ENCODE measurements at regions not wholly inside any gene's neighbourhood (a gene's known extent, or its start where the extent isn't known, plus 50 kb on each side); places are given as distances from the start of the nearest gene placed in this dataset.

- no peaks in the 10 kb centered on the region for H3K9me3 Mint-ChIP-seq
- H3K36me3 Mint-ChIP-seq (ENCODE audit: low read depth), result no peaks in the 10 kb centered on the region
- no peak for TF ChIP-seq CTCF (conservative IDR thresholded peaks at IDR 0.05)
- H3K27ac Mint-ChIP-seq, result no peak overlapping the region
- H3K4me1 Mint-ChIP-seq, result no peaks in the 10 kb centered on the region
- H3K27me3 Mint-ChIP-seq (ENCODE audit: insufficient read depth), result no peaks in the 10 kb centered on the region
- Histone ChIP-seq H3K27ac (ENCODE audit: low read depth, low read length) (no peak overlapping the region), H3K4me3 (ENCODE audit: low read length) (no peak overlapping the region), H3K9ac (ENCODE audit: extremely low read depth, low read length, poor library complexity, severe bottlenecking) (no peak overlapping the region), H3K4me1 (ENCODE audit: control insufficient read depth, insufficient read depth, low read length) (no peaks in the 10 kb centered on the region), H3K9me3 (ENCODE audit: control insufficient read depth, low read length) (no peaks in the 10 kb centered on the region), H3K36me3 (ENCODE audit: control insufficient read depth, insufficient read depth, low read length) (no peaks in the 10 kb centered on the region), H3K27me3 (ENCODE audit: control insufficient read depth, insufficient read depth, low read length, poor library complexity, severe bottlenecking) (no peaks in the 10 kb centered on the region)
- 92 to 95% methylated on average over 4 to 6 of the region's 6 CpGs for WGBS, 2 experiments (ENCODE audit: insufficient coverage in 1 of 2, insufficient read length in 1 of 2)
- no peak for DNase-seq
- H3K4me3 Mint-ChIP-seq, result no peak overlapping the region
Observed at GRCh38 chr2:8141780-8142179, 540.1 kb upstream of the ID2 start.

- Histone ChIP-seq H3K4me3 (ENCODE audit: low read length) (no peak overlapping the region), H3K9ac (ENCODE audit: extremely low read depth, low read length, poor library complexity, severe bottlenecking) (no peak overlapping the region), H3K27me3 (ENCODE audit: control insufficient read depth, insufficient read depth, low read length, poor library complexity, severe bottlenecking) (no peaks in the 10 kb centered on the region), H3K36me3 (ENCODE audit: control insufficient read depth, insufficient read depth, low read length) (no peaks in the 10 kb centered on the region), H3K9me3 (ENCODE audit: control insufficient read depth, low read length) (no peaks in the 10 kb centered on the region), H3K27ac (ENCODE audit: low read depth, low read length) (no peak overlapping the region), H3K4me1 (ENCODE audit: control insufficient read depth, insufficient read depth, low read length) (no peaks in the 10 kb centered on the region)
- H3K4me3 Mint-ChIP-seq, result no peak overlapping the region
- TF ChIP-seq CTCF (conservative IDR thresholded peaks at IDR 0.05), result no peak
- H3K36me3 Mint-ChIP-seq (ENCODE audit: low read depth), result no peaks in the 10 kb centered on the region
- no peaks in the 10 kb centered on the region for H3K27me3 Mint-ChIP-seq (ENCODE audit: insufficient read depth)
- no peaks in the 10 kb centered on the region for H3K4me1 Mint-ChIP-seq
- H3K9me3 Mint-ChIP-seq, result no peaks in the 10 kb centered on the region
- 89 to 100% methylated on average over 1 of the region's 1 CpG for WGBS, 2 experiments (ENCODE audit: insufficient coverage in 1 of 2, insufficient read length in 1 of 2)
- H3K27ac Mint-ChIP-seq, result no peak overlapping the region
- no peak for DNase-seq
Observed at GRCh38 chr2:8142461-8142860, 539.4 kb upstream of the ID2 start.

- no peaks in the 10 kb centered on the region for H3K36me3 ChIP-seq (ENCODE audit: control insufficient read depth, insufficient read depth, low read length)
Observed at GRCh38 chr2:8144131-8144631, 537.7 kb upstream of the ID2 start.

More at GRCh38 chr2:8144131-8144631, 537.7 kb upstream of the ID2 start:
- no peaks in the 10 kb centered on the region for H3K27me3 Mint-ChIP-seq (ENCODE audit: insufficient read depth)
- H3K36me3 Mint-ChIP-seq (ENCODE audit: low read depth), result no peaks in the 10 kb centered on the region
- no peak for TF ChIP-seq CTCF (conservative IDR thresholded peaks at IDR 0.05)
- Histone ChIP-seq H3K9ac (ENCODE audit: extremely low read depth, low read length, poor library complexity, severe bottlenecking) (no peak overlapping the region), H3K4me3 (ENCODE audit: low read length) (no peak overlapping the region), H3K9me3 (ENCODE audit: control insufficient read depth, low read length) (no peaks in the 10 kb centered on the region), H3K27ac (ENCODE audit: low read depth, low read length) (no peak overlapping the region), H3K27me3 (ENCODE audit: control insufficient read depth, insufficient read depth, low read length, poor library complexity, severe bottlenecking) (no peaks in the 10 kb centered on the region), H3K4me1 (ENCODE audit: control insufficient read depth, insufficient read depth, low read length) (no peaks in the 10 kb centered on the region)
- no peak overlapping the region for H3K4me3 Mint-ChIP-seq
- 91 to 96% methylated on average over 2 of the region's 2 CpGs for WGBS, 2 experiments (ENCODE audit: insufficient coverage in 1 of 2, insufficient read length in 1 of 2)
- no peaks in the 10 kb centered on the region for H3K9me3 Mint-ChIP-seq
- DNase-seq, result no peak
- H3K27ac Mint-ChIP-seq, result no peak overlapping the region
- no peaks in the 10 kb centered on the region for H3K4me1 Mint-ChIP-seq

All from endodermal cell (in vitro differentiated cells).